ENCODE measurements at regions not wholly inside any gene's neighbourhood (a gene's known extent, or its start where the extent isn't known, plus 50 kb on each side); places are given as distances from the start of the nearest gene placed in this dataset.
A peak's percentile ranks its signal among the peaks of the same experiment; 100 is the strongest.

GRCh38 chr2:105177536-105178254, 63.8 kb upstream of the GPR45 start:
- H2BK20ac ChIP-seq (ENCODE audit: low read length): no peak overlapping the region
- H3K14ac ChIP-seq (ENCODE audit: insufficient read length): no peak overlapping the region
- H4K8ac ChIP-seq (ENCODE audit: extremely low read depth, insufficient read depth, low read length): no peak overlapping the region
- H3K4me3 ChIP-seq (ENCODE audit: extremely low read depth in 1 of 4, insufficient read depth in 2 of 4, low read depth in 3 of 4, low read length in 4 of 4): 0 out of 8 replicates have a peak overlapping the region, but pooled peaks of 1 of the 4 experiments have one; percentile 19
- H3K4ac ChIP-seq (replicated peaks; ENCODE audit: insufficient read length, low read depth, low read length): no peak overlapping the region
- H4K20me1 ChIP-seq (replicated peaks in 1 of 2; ENCODE audit: control insufficient read depth in 1 of 2, insufficient read depth in 2 of 2, low read length in 2 of 2): no peaks in the 10 kb centered on the region
- H3K23ac ChIP-seq (ENCODE audit: insufficient read length): no peak overlapping the region
- no peaks in the 10 kb centered on the region for H3K9me3 ChIP-seq (ENCODE audit: insufficient read depth in 2 of 2, low read depth in 1 of 2, low read length in 1 of 2)
- H4K5ac ChIP-seq (ENCODE audit: insufficient read length, low read depth, low read length): no peak overlapping the region
- no peak overlapping the region; the same call in 1 of the 2 replicates for H2BK15ac ChIP-seq (ENCODE audit: low read length)
- WGBS, 2 experiments (ENCODE audit: extremely low coverage in 1 of 2, insufficient coverage in 1 of 2, insufficient read length in 1 of 2, insufficient replicate concordance in 2 of 2, low coverage in 1 of 2, low lambda C conversion rate in 2 of 2, missing lambda C conversion rate in 1 of 2): 55% methylated on average over 12 of the region's 12 CpGs; no CpG with 5 or more reads in 1 of the 2 experiments
- ChIA-PET CTCF (ENCODE audit: partially characterized antibody) (interaction anchor here (0.8 to 5.2 kb wide), 10 partner anchors 11 to 110 kb away, joined by 3 to 91 read pairs (median 4); no protein-coding TSS in a partner anchor), POLR2A (ENCODE audit: partially characterized antibody) (interaction anchor here (1.1 kb wide), 1 partner anchor 14 kb away, joined by 3 read pairs; no protein-coding TSS in a partner anchor)
- no peak for FAIRE-seq
- H2AK5ac ChIP-seq (ENCODE audit: low read depth, low read length): no peak overlapping the region
- peak overlapping the region; percentile 12 to 40; a peak in 1 of 4 replicates for H3K4me2 ChIP-seq (ENCODE audit: insufficient read depth in 1 of 2, low read depth in 2 of 2, low read length in 2 of 2)
- no peak overlapping the region for H2BK120ac ChIP-seq (replicated peaks; ENCODE audit: low read depth, low read length)
- H3K18ac ChIP-seq (ENCODE audit: extremely low read depth, low read length): no peak overlapping the region
- no peak overlapping the region for H3K9ac ChIP-seq (replicated peaks in 1 of 4; ENCODE audit: extremely low read depth in 1 of 4, low read depth in 3 of 4, low read length in 3 of 4)
- peak overlapping the region; percentile 91; the same call in 1 of the 2 replicates for H2BK12ac ChIP-seq (ENCODE audit: low read depth, low read length)
- peaks cover 6 to 17% (median 13%) of the 10 kb centered on the region in 4 experiments for H3K4me1 ChIP-seq (replicated peaks in 1 of 4; ENCODE audit: control insufficient read depth in 3 of 4, insufficient read depth in 4 of 4, low read length in 3 of 4)
- no peak overlapping the region for H4K91ac ChIP-seq (replicated peaks; ENCODE audit: insufficient read length, low read length)
- H3K27ac ChIP-seq (ENCODE audit: low read depth, low read length): no peak overlapping the region
- H3K23me2 ChIP-seq (ENCODE audit: low read depth, low read length): no peaks in the 10 kb centered on the region
- H3K79me1 ChIP-seq (ENCODE audit: low read depth, low read length): no peaks in the 10 kb centered on the region
- DNase-seq (ENCODE audit: low read depth in 1 of 2, low spot score in 2 of 2): no peak
- H3K56ac ChIP-seq (replicated peaks; ENCODE audit: insufficient read length, low read depth, low read length): no peak overlapping the region
- no peak overlapping the region for H2BK5ac ChIP-seq (ENCODE audit: low read depth, low read length)
- no peak for TF ChIP-seq YY1 (IDR thresholded peaks at IDR 0.05; ENCODE audit: low read depth, low read length)
- TF ChIP-seq TAF7 (optimal IDR thresholded peaks at IDR 0.05; ENCODE audit: borderline replicate concordance, low read depth, low read length): no peak
- peak; percentile 69; the same call in 1 of the 2 replicates for TF ChIP-seq POU5F1 (IDR thresholded peaks at IDR 0.05; ENCODE audit: low read depth, low read length)
- TF ChIP-seq SP1 (IDR thresholded peaks at IDR 0.05; ENCODE audit: low read depth, low read length): peak; percentile 21; the same call in 1 of the 2 replicates
- TF ChIP-seq HDAC2 (IDR thresholded peaks at IDR 0.05; ENCODE audit: borderline replicate concordance in 1 of 2, low read depth in 2 of 2, low read length in 2 of 2): no peak
- no peak for TF ChIP-seq JUND (IDR thresholded peaks at IDR 0.05; ENCODE audit: low read length)
- peak; percentile 6; the same call in 1 of the 2 replicates for TF ChIP-seq TEAD4 (IDR thresholded peaks at IDR 0.05; ENCODE audit: low read depth, low read length)
- H3K36me3 ChIP-seq (ENCODE audit: control insufficient read depth in 2 of 4, insufficient read depth in 4 of 4, low read length in 3 of 4): no peaks in the 10 kb centered on the region
- no peak overlapping the region for H2AFZ ChIP-seq (ENCODE audit: low read length)
- no peaks in the 10 kb centered on the region for H3K79me2 ChIP-seq (ENCODE audit: control insufficient read depth in 1 of 2, insufficient read depth in 2 of 2, low read length in 2 of 2)
- peaks cover 0 to 27% (median 22%) of the 10 kb centered on the region in 4 experiments; a peak in 6 of 7 replicates for H3K27me3 ChIP-seq (replicated peaks in 1 of 4; ENCODE audit: control insufficient read depth in 3 of 4, extremely low read depth in 1 of 4, insufficient read depth in 3 of 4, low read length in 3 of 4)
